CD4-positive, CD25-positive, alpha-beta regulatory T cell (primary cell): ENCODE measurements at regions not wholly inside any gene's neighbourhood (a gene's known extent, or its start where the extent isn't known, plus 50 kb on each side); places are given as distances from the start of the nearest gene placed in this dataset.

ENCODE experiments used
- ATAC-seq, 2 donors: fragments of 150-1000 bp; cut with Tn5 transposase; one replicate each; pipeline ENCODE4 v1.10.0; 2021; ENCODE audit warnings: low read depth in 2 of 2, moderate number of reproducible peaks in 2 of 2, moderate library complexity in 1 of 2
- DNase-seq, 3 donors: peaks; one replicate each; pipeline versions ENCODE4 v3.0.0 to v3.0.0-alpha.2; 2012 to 2022; ENCODE audit warnings: mixed read lengths in 1 of 3
- H3K27ac ChIP-seq: one replicate; pipeline ENCODE4 v1.7.0; 2013; ENCODE audit warnings: mild to moderate bottlenecking, low read length; ENCODE audit not compliant: insufficient read depth, poor library complexity, severe bottlenecking
- H3K27me3 ChIP-seq: one replicate; pipeline ENCODE4 v1.7.0; 2013; ENCODE audit warnings: low read length; ENCODE audit not compliant: control insufficient read depth, insufficient read depth
- H3K36me3 ChIP-seq: one replicate; pipeline ENCODE4 v1.7.0; 2013; ENCODE audit warnings: mild to moderate bottlenecking, low read length, moderate library complexity; ENCODE audit not compliant: control insufficient read depth, insufficient read depth
- H3K4me1 ChIP-seq: 2 replicates; pipeline ENCODE4 v1.7.0; 2013; ENCODE audit warnings: mild to moderate bottlenecking, low read length; ENCODE audit not compliant: insufficient read depth, control insufficient read depth, poor library complexity, severe bottlenecking
- H3K4me3 ChIP-seq: one replicate; pipeline ENCODE4 v1.7.0; 2013; ENCODE audit warnings: low read depth, mild to moderate bottlenecking, low read length, moderate library complexity
- H3K9me3 ChIP-seq, 2 experiments: 1 replicate in 1 of 2; 2 replicates in 1 of 2; pipeline ENCODE4 v1.7.0; 2013; ENCODE audit warnings: low read length in 2 of 2, mild to moderate bottlenecking in 1 of 2, moderate library complexity in 1 of 2; ENCODE audit not compliant: control insufficient read depth in 2 of 2
- H3K27ac Mint-ChIP-seq, 3 donors: one replicate each; pipeline ENCODE4 v1.8.0; 2020 to 2022; ENCODE audit warnings: mild to moderate bottlenecking in 3 of 3, mixed read lengths in 3 of 3, moderate library complexity in 2 of 3
- H3K27me3 Mint-ChIP-seq: one replicate; pipeline ENCODE4 v1.8.0; 2022; ENCODE audit warnings: mild to moderate bottlenecking, mixed read lengths
- H3K36me3 Mint-ChIP-seq: one replicate; pipeline ENCODE4 v1.8.0; 2020; ENCODE audit warnings: mixed read lengths
- H3K4me1 Mint-ChIP-seq, 4 donors: one replicate each; pipeline ENCODE4 v1.8.0; 2020 to 2022; ENCODE audit warnings: mixed read lengths in 4 of 4, mild to moderate bottlenecking in 1 of 4
- H3K4me3 Mint-ChIP-seq, 4 donors: one replicate each; pipeline ENCODE4 v1.8.0; 2020 to 2022; ENCODE audit warnings: mild to moderate bottlenecking in 4 of 4, mixed read lengths in 4 of 4, moderate library complexity in 3 of 4
- H3K9me3 Mint-ChIP-seq, 7 donors: one replicate each; pipeline ENCODE4 v1.8.0; 2020 to 2022; ENCODE audit warnings: mixed read lengths in 7 of 7, mild to moderate bottlenecking in 3 of 7, moderate library complexity in 2 of 7

- no peaks in the 10 kb centered on the region for H3K9me3 ChIP-seq
- H3K36me3 ChIP-seq: no peaks in the 10 kb centered on the region
- Mint-ChIP-seq H3K4me1 (peaks cover 14 to 29% (median 24%) of the 10 kb centered on the region in 4 donors), H3K27ac (peak overlapping the region in 1 of 3 donors; percentile 26), H3K9me3 (peaks cover 0 to 2% (median 0%) of the 10 kb centered on the region in 7 donors), H3K27me3 (peaks cover 4% of the 10 kb centered on the region), H3K36me3 (no peaks in the 10 kb centered on the region), H3K4me3 (no peak overlapping the region)
- no peak overlapping the region for H3K4me3 ChIP-seq
- H3K27ac ChIP-seq: no peak overlapping the region
- peaks cover 15% of the 10 kb centered on the region for H3K4me1 ChIP-seq
- DNase-seq: peak in 1 of 3 donors; percentile 5
- no peak for ATAC-seq
- peaks cover 2% of the 10 kb centered on the region for H3K27me3 ChIP-seq
These were observed 304.0 kb downstream of the DUSP10 start for GRCh38 chr1:221437926-221438325.

GRCh38 chr1:221439008-221439746, 302.7 kb downstream of the DUSP10 start:
- H3K27me3 Mint-ChIP-seq: peaks cover 4% of the 10 kb centered on the region
- ATAC-seq: peak; percentile 83 to 91
- peak overlapping the region; percentile 22 to 69 (median 39) for H3K27ac Mint-ChIP-seq
- Histone ChIP-seq H3K36me3 (no peaks in the 10 kb centered on the region), H3K27me3 (peaks cover 2% of the 10 kb centered on the region), H3K4me1 (peaks cover 15% of the 10 kb centered on the region), H3K9me3 (no peaks in the 10 kb centered on the region), H3K4me3 (no peak overlapping the region), H3K27ac (peak overlapping the region; percentile 34)
- H3K36me3 Mint-ChIP-seq: no peaks in the 10 kb centered on the region
- H3K4me1 Mint-ChIP-seq: peaks cover 14 to 29% (median 24%) of the 10 kb centered on the region in 4 donors
- peak; percentile 19 to 74 (median 21) for DNase-seq
- H3K4me3 Mint-ChIP-seq: no peak overlapping the region
- peaks cover 0 to 2% (median 0%) of the 10 kb centered on the region in 7 donors for H3K9me3 Mint-ChIP-seq

- ATAC-seq (peak; percentile 69 to 75), DNase-seq (peak; percentile 21 to 61 (median 28))
- no peak overlapping the region for H3K4me3 Mint-ChIP-seq
- peaks cover 3% of the 10 kb centered on the region for H3K27me3 ChIP-seq
- H3K4me1 ChIP-seq: peaks cover 15% of the 10 kb centered on the region
- peaks cover 14 to 26% (median 22%) of the 10 kb centered on the region in 4 donors for H3K4me1 Mint-ChIP-seq
- no peaks in the 10 kb centered on the region for H3K36me3 ChIP-seq
- H3K27me3 Mint-ChIP-seq: peaks cover 4% of the 10 kb centered on the region
- no peaks in the 10 kb centered on the region for H3K9me3 ChIP-seq
- H3K9me3 Mint-ChIP-seq: peaks cover 0 to 2% (median 0%) of the 10 kb centered on the region in 7 donors
- H3K36me3 Mint-ChIP-seq: no peaks in the 10 kb centered on the region
- peak overlapping the region in 2 of 3 donors; percentile 6 to 69 for H3K27ac Mint-ChIP-seq
- H3K4me3 ChIP-seq: peak overlapping the region; percentile 15
- peak overlapping the region; percentile 34 for H3K27ac ChIP-seq
These were observed 302.0 kb downstream of the DUSP10 start for GRCh38 chr1:221439747-221440501.

GRCh38 chr1:221440658-221441057, 301.2 kb downstream of the DUSP10 start:
- H3K4me1 ChIP-seq: peaks cover 15% of the 10 kb centered on the region
- H3K36me3 ChIP-seq: no peaks in the 10 kb centered on the region
- H3K27me3 Mint-ChIP-seq: no peaks in the 10 kb centered on the region
- ATAC-seq (no peak), DNase-seq (no peak)
- no peak overlapping the region for H3K4me3 ChIP-seq
- H3K27ac ChIP-seq: no peak overlapping the region
- peaks cover 0 to 2% (median 0%) of the 10 kb centered on the region in 7 donors for H3K9me3 Mint-ChIP-seq
- H3K9me3 ChIP-seq: no peaks in the 10 kb centered on the region
- H3K4me3 Mint-ChIP-seq: no peak overlapping the region
- peaks cover 4% of the 10 kb centered on the region for H3K27me3 ChIP-seq
- peak overlapping the region in 1 of 3 donors; percentile 34 for H3K27ac Mint-ChIP-seq
- peaks cover 7 to 22% (median 15%) of the 10 kb centered on the region in 4 donors for H3K4me1 Mint-ChIP-seq
- no peaks in the 10 kb centered on the region for H3K36me3 Mint-ChIP-seq

- DNase-seq: no peak
- Mint-ChIP-seq H3K27ac (no peak overlapping the region), H3K9me3 (peaks cover 0 to 2% (median 0%) of the 10 kb centered on the region in 7 donors), H3K27me3 (peaks cover 8% of the 10 kb centered on the region), H3K36me3 (no peaks in the 10 kb centered on the region), H3K4me1 (peaks cover 7 to 22% (median 14%) of the 10 kb centered on the region in 4 donors), H3K4me3 (no peak overlapping the region)
- Histone ChIP-seq H3K36me3 (no peaks in the 10 kb centered on the region), H3K27me3 (peaks cover 6% of the 10 kb centered on the region), H3K4me1 (peaks cover 15% of the 10 kb centered on the region), H3K4me3 (no peak overlapping the region), H3K27ac (no peak overlapping the region), H3K9me3 (no peaks in the 10 kb centered on the region)
- no peak for ATAC-seq
These were observed 299.8 kb downstream of the DUSP10 start for GRCh38 chr1:221442056-221442455.

- H3K4me3 ChIP-seq: no peak overlapping the region
- Mint-ChIP-seq H3K9me3 (peaks cover 0 to 2% (median 0%) of the 10 kb centered on the region in 7 donors), H3K4me1 (peaks cover 3 to 15% (median 8%) of the 10 kb centered on the region in 4 donors), H3K4me3 (no peak overlapping the region), H3K36me3 (no peaks in the 10 kb centered on the region), H3K27ac (no peak overlapping the region), H3K27me3 (peaks cover 15% of the 10 kb centered on the region)
- peaks cover 6% of the 10 kb centered on the region for H3K27me3 ChIP-seq
- ATAC-seq: no peak
- no peak for DNase-seq
- H3K4me1 ChIP-seq: peaks cover 11% of the 10 kb centered on the region
- H3K36me3 ChIP-seq: no peaks in the 10 kb centered on the region
- H3K27ac ChIP-seq: no peak overlapping the region
- H3K9me3 ChIP-seq: no peaks in the 10 kb centered on the region
These were observed 297.5 kb downstream of the DUSP10 start for GRCh38 chr1:221444346-221444745.

GRCh38 chr1:221448585-221449175, 293.2 kb downstream of the DUSP10 start:
- Mint-ChIP-seq H3K36me3 (no peaks in the 10 kb centered on the region), H3K4me1 (no peaks in the 10 kb centered on the region), H3K9me3 (no peaks in the 10 kb centered on the region), H3K4me3 (no peak overlapping the region), H3K27ac (no peak overlapping the region), H3K27me3 (peaks cover 30% of the 10 kb centered on the region)
- peaks cover 6% of the 10 kb centered on the region for H3K27me3 ChIP-seq
- H3K4me3 ChIP-seq: no peak overlapping the region
- no peaks in the 10 kb centered on the region for H3K4me1 ChIP-seq
- no peaks in the 10 kb centered on the region for H3K9me3 ChIP-seq
- no peak overlapping the region for H3K27ac ChIP-seq
- DNase-seq (no peak), ATAC-seq (no peak)
- H3K36me3 ChIP-seq: no peaks in the 10 kb centered on the region
